DOHH2 (cell line): ENCODE measurements at regions not wholly inside any gene's neighbourhood (a gene's known extent, or its start where the extent isn't known, plus 50 kb on each side); places are given as distances from the start of the nearest gene placed in this dataset.
A peak's percentile ranks its signal among the peaks of the same experiment; 100 is the strongest.

Source experiments
- H3F3A ChIP-seq: fragments of 200-600 bp; sonication (generic), shearing (Covaris generic); 2 replicates; pipeline ENCODE4 v1.6.0; 2016; ENCODE audit warnings: antibody characterized with exemption, mild to moderate bottlenecking; ENCODE audit not compliant: control insufficient read depth, insufficient read depth
- H3K27ac ChIP-seq: fragments of 200-600 bp; sonication (generic); 2 replicates; pipeline ENCODE4 v1.5.1; 2014; ENCODE audit warnings: low read depth, mild to moderate bottlenecking, low read length, moderate library complexity
- H3K27me3 ChIP-seq: fragments of 200-600 bp; sonication (generic); 2 replicates; pipeline ENCODE4 v1.6.1; 2014; ENCODE audit warnings: mild to moderate bottlenecking, low read length, mixed read lengths; ENCODE audit not compliant: control insufficient read depth
- H3K36me3 ChIP-seq: fragments of 200-600 bp; sonication (generic); 2 replicates; pipeline ENCODE4 v1.6.1; 2014; ENCODE audit warnings: mild to moderate bottlenecking, low read length, moderate library complexity, mixed read lengths; ENCODE audit not compliant: control insufficient read depth
- H3K4me1 ChIP-seq: fragments of 200-600 bp; sonication (generic); 2 replicates; pipeline ENCODE4 v1.6.1; 2014; ENCODE audit warnings: mild to moderate bottlenecking, low read length, mixed read lengths; ENCODE audit not compliant: control insufficient read depth
- H3K4me2 ChIP-seq: fragments of 200-600 bp; sonication (generic); 2 replicates; pipeline ENCODE4 v1.6.0; 2014; ENCODE audit warnings: mild to moderate bottlenecking, low read length, moderate library complexity
- H3K4me3 ChIP-seq: fragments of 200-600 bp; sonication (generic); 2 replicates; pipeline ENCODE4 v1.5.1; 2014; ENCODE audit warnings: mild to moderate bottlenecking, low read length, mixed read lengths
- H3K79me2 ChIP-seq: fragments of 200-600 bp; sonication (generic); 2 replicates; pipeline ENCODE4 v1.6.1; 2014; ENCODE audit warnings: mild to moderate bottlenecking, low read length, mixed read lengths; ENCODE audit not compliant: control insufficient read depth
- H3K9me2 ChIP-seq: fragments of 200-600 bp; sonication (generic); replicated peaks from 2 replicates; pipeline ENCODE4 v1.6.1; 2014; ENCODE audit warnings: mild to moderate bottlenecking, low read length, mixed read lengths; ENCODE audit not compliant: control insufficient read depth
- H3K9me3 ChIP-seq: fragments of 200-600 bp; sonication (generic); 2 replicates; pipeline ENCODE4 v1.6.1; 2014; ENCODE audit warnings: antibody characterized with exemption, low read length, mixed read lengths; ENCODE audit not compliant: control insufficient read depth, insufficient read depth
- H4K20me1 ChIP-seq: fragments of 200-600 bp; sonication (generic); 2 replicates; pipeline ENCODE4 v1.6.0; 2014; ENCODE audit warnings: low read depth, mild to moderate bottlenecking, antibody characterized with exemption, low read length, moderate library complexity; ENCODE audit not compliant: control insufficient read depth, insufficient read depth
- EZH2phosphoT487 ChIP-seq: fragments of 200-600 bp; sonication (generic); IDR thresholded peaks from 2 replicates; pipeline ENCODE4 v1.6.1; 2017; ENCODE audit warnings: borderline replicate concordance, mild to moderate bottlenecking, antibody characterized with exemption, low read length, moderate library complexity, mixed read lengths
- TF ChIP-seq, protein P1 (sequence below): fragments of 200-600 bp; sonication (generic); IDR thresholded peaks from one replicate; pipeline ENCODE4 v1.5.1; 2014; ENCODE audit warnings: antibody characterized with exemption, mild to moderate bottlenecking, low read depth, low read length; ENCODE audit not compliant: poor library complexity, severe bottlenecking

DNA sequence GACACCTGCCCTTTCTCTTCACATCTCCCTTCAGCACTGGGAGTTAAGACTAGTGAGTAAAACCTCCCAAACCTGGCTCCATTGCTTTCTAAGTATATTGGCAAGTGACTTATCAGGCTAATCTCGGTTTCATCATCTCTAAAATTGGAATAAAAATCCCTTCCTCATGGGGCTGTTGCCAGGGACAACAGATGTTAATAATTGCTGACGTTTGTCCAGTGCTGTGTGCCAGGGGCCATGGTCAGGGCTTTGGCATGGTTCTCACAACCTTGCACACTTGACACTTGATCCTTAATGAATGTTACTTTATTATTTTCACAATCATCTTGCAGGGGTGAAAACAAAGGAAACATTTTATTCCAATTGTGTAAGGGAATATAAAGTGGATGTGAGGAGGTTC lies 1262.0 kb upstream of the WWC1 start:
- Histone ChIP-seq H3K27me3 (no peaks in the 10 kb centered on the region), H3K4me2 (no peak overlapping the region), H3K9me3 (no peaks in the 10 kb centered on the region), H4K20me1 (no peaks in the 10 kb centered on the region), H3K79me2 (no peaks in the 10 kb centered on the region), H3F3A (no peaks in the 10 kb centered on the region), H3K4me1 (no peaks in the 10 kb centered on the region), H3K4me3 (no peak overlapping the region), H3K27ac (no peak overlapping the region), H3K36me3 (no peaks in the 10 kb centered on the region), H3K9me2 (no peaks in the 10 kb centered on the region)
- TF ChIP-seq EZH2phosphoT487, result no peak
- TF ChIP-seq, protein P1, sequence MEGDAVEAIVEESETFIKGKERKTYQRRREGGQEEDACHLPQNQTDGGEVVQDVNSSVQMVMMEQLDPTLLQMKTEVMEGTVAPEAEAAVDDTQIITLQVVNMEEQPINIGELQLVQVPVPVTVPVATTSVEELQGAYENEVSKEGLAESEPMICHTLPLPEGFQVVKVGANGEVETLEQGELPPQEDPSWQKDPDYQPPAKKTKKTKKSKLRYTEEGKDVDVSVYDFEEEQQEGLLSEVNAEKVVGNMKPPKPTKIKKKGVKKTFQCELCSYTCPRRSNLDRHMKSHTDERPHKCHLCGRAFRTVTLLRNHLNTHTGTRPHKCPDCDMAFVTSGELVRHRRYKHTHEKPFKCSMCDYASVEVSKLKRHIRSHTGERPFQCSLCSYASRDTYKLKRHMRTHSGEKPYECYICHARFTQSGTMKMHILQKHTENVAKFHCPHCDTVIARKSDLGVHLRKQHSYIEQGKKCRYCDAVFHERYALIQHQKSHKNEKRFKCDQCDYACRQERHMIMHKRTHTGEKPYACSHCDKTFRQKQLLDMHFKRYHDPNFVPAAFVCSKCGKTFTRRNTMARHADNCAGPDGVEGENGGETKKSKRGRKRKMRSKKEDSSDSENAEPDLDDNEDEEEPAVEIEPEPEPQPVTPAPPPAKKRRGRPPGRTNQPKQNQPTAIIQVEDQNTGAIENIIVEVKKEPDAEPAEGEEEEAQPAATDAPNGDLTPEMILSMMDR, result no peak

GRCh38 chr5:167030500-167031120 lies 1260.8 kb upstream of the WWC1 start:
- Histone ChIP-seq H3K27me3 (no peaks in the 10 kb centered on the region), H3K9me3 (no peaks in the 10 kb centered on the region), H4K20me1 (no peaks in the 10 kb centered on the region), H3K4me1 (no peaks in the 10 kb centered on the region), H3K27ac (no peak overlapping the region), H3K36me3 (no peaks in the 10 kb centered on the region), H3F3A (no peaks in the 10 kb centered on the region), H3K4me2 (no peak overlapping the region), H3K79me2 (no peaks in the 10 kb centered on the region), H3K4me3 (no peak overlapping the region), H3K9me2 (no peaks in the 10 kb centered on the region)
- TF ChIP-seq, protein P1, result peak; percentile 13
- no peak for TF ChIP-seq EZH2phosphoT487

DNA sequence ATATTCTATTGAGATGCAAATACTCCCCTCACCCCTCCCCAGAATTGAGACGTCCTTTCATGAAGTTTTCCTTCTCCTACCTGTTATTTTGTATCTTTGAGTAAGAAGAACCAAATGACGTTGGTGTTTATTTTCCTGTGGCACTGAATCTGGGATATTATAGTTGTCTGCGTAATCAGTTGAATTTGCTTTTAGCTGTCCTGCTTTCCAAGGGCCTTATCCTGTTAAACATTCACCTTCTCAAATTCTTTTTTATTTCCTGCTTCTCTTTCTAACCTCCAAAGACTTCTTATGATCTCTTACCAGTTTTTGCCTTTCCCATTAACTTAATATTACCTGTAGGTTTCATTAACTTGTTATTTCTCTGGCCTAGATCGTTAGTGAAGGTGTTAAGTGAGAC lies 1254.9 kb upstream of the WWC1 start:
- no peak for TF ChIP-seq EZH2phosphoT487
- TF ChIP-seq, protein P1, result no peak
- H3K27me3 ChIP-seq, result no peaks in the 10 kb centered on the region
- H3K4me3 ChIP-seq, result no peak overlapping the region
- H3K36me3 ChIP-seq, result no peaks in the 10 kb centered on the region
- no peaks in the 10 kb centered on the region for H4K20me1 ChIP-seq
- H3K9me2 ChIP-seq, result no peaks in the 10 kb centered on the region
- H3K79me2 ChIP-seq, result no peaks in the 10 kb centered on the region
- H3K9me3 ChIP-seq, result no peaks in the 10 kb centered on the region; the same call in 1 of the 2 replicates
- H3K4me1 ChIP-seq, result no peaks in the 10 kb centered on the region
- no peak overlapping the region for H3K27ac ChIP-seq
- H3K4me2 ChIP-seq, result no peak overlapping the region
- no peaks in the 10 kb centered on the region for H3F3A ChIP-seq
